Spleen (tissue), 7 donors: ENCODE measurements at regions not wholly inside any gene's neighbourhood (a gene's known extent, or its start where the extent isn't known, plus 50 kb on each side); places are given as distances from the start of the nearest gene placed in this dataset.

ENCODE experiments used
- CTCF ChIP-seq, 11 experiments: fragments of 200-600 bp in 7 of 11; fragments of 450-650 bp in 4 of 11; sonication (generic) in 4 of 11; IDR thresholded peaks in 8 of 11; conservative IDR thresholded peaks in 3 of 11; 1 replicate in 7 of 11; 2 replicates in 4 of 11; pipeline versions ENCODE4 v1.4.0 to v1.8.0; 2016 to 2021; ENCODE audit warnings: antibody characterized with exemption in 11 of 11, inconsistent platforms in 4 of 11, mild to moderate bottlenecking in 1 of 11
- POLR2A ChIP-seq, 3 donors: fragments of 450-650 bp; IDR thresholded peaks; one replicate each; pipeline ENCODE4 v1.5.1; 2017; ENCODE audit warnings: antibody characterized with exemption in 3 of 3, mild to moderate bottlenecking in 1 of 3
- POLR2AphosphoS5 ChIP-seq, 3 donors: sonication (generic); formaldehyde crosslinking; IDR thresholded peaks; one replicate each; pipeline ENCODE4 v1.5.1; 2017; ENCODE audit warnings: antibody characterized with exemption in 3 of 3
- donor health status: DM: no; HTN: no; CAD: no; lungs with moderate emphysema.
- donor health status: DM: no; HTN: no; CAD: no.
- donor health status: DM: no; HTN: no; CAD: no.

GRCh38 chr10:28869606-28870201 is 192.4 kb downstream of the BAMBI start:
- TF ChIP-seq POLR2A (IDR thresholded peaks at IDR 0.05) (no peak), CTCF (IDR thresholded peaks at IDR 0.05 in 8 of 11, conservative IDR thresholded peaks at IDR 0.05 in 3 of 11) (no peak), POLR2AphosphoS5 (IDR thresholded peaks at IDR 0.05) (no peak)
